MM.1S (cell line): ENCODE measurements at regions not wholly inside any gene's neighbourhood (a gene's known extent, or its start where the extent isn't known, plus 50 kb on each side); places are given as distances from the start of the nearest gene placed in this dataset.

Experiments used
- DNase-seq: peaks from one replicate; pipeline ENCODE4 v3.0.0-alpha.2; 2015
- H2AFZ ChIP-seq: fragments of 300-600 bp; sonication (generic); 2 replicates; pipeline ENCODE4 v1.6.0; 2016; ENCODE audit warnings: antibody characterized with exemption, low read length
- H3F3A ChIP-seq: fragments of 300-600 bp; sonication (generic); 2 replicates; pipeline ENCODE4 v1.6.1; 2016; ENCODE audit warnings: mild to moderate bottlenecking, antibody characterized with exemption, low read length, moderate library complexity, mixed read lengths; ENCODE audit not compliant: insufficient read depth
- H3K27ac ChIP-seq: fragments of 300-600 bp; sonication (generic); 2 replicates; pipeline ENCODE4 v1.5.1; 2016; ENCODE audit warnings: mild to moderate bottlenecking, low read length
- H3K27me3 ChIP-seq: fragments of 300-600 bp; sonication (generic); replicated peaks from 2 replicates; pipeline ENCODE4 v1.6.0; 2016; ENCODE audit warnings: low read length; ENCODE audit not compliant: insufficient read depth
- H3K36me3 ChIP-seq: fragments of 300-600 bp; sonication (generic); replicated peaks from 2 replicates; pipeline ENCODE4 v1.6.1; 2016; ENCODE audit warnings: mild to moderate bottlenecking, low read length, mixed read lengths; ENCODE audit not compliant: insufficient read depth
- H3K4me1 ChIP-seq: fragments of 300-600 bp; sonication (generic); 2 replicates; pipeline ENCODE4 v1.6.1; 2016; ENCODE audit warnings: low read length, mixed read lengths
- H3K4me2 ChIP-seq: fragments of 300-600 bp; sonication (generic); 2 replicates; pipeline ENCODE4 v1.6.0; 2016; ENCODE audit warnings: low read depth, low read length
- H3K4me3 ChIP-seq: fragments of 300-600 bp; sonication (generic); 2 replicates; pipeline ENCODE4 v1.5.1; 2016; ENCODE audit warnings: low read length, mixed read lengths
- H3K79me2 ChIP-seq: fragments of 300-600 bp; sonication (generic); 2 replicates; pipeline ENCODE4 v1.6.1; 2016; ENCODE audit warnings: mixed run types, low read length, mixed read lengths
- H3K9ac ChIP-seq: fragments of 300-600 bp; sonication (generic); 2 replicates; pipeline ENCODE4 v1.6.1; 2016; ENCODE audit warnings: low read length, mixed read lengths
- H3K9me2 ChIP-seq: fragments of 300-600 bp; sonication (generic); replicated peaks from 2 replicates; pipeline ENCODE4 v1.6.1; 2016; ENCODE audit warnings: mild to moderate bottlenecking, low read length, mixed read lengths; ENCODE audit not compliant: insufficient read depth
- H3K9me3 ChIP-seq: fragments of 300-600 bp; sonication (generic); replicated peaks from 2 replicates; pipeline ENCODE4 v1.6.1; 2016; ENCODE audit warnings: mild to moderate bottlenecking, low read length, mixed read lengths; ENCODE audit not compliant: insufficient read depth
- H4K20me1 ChIP-seq: fragments of 300-600 bp; sonication (generic); 2 replicates; pipeline ENCODE4 v1.6.1; 2016; ENCODE audit warnings: mild to moderate bottlenecking, low read length, moderate library complexity, mixed read lengths; ENCODE audit not compliant: insufficient read depth
- CTCF ChIP-seq: fragments of 300-600 bp; sonication (generic); IDR thresholded peaks from 2 replicates; pipeline ENCODE4 v1.5.1; 2016; ENCODE audit warnings: antibody characterized with exemption, low read length, mixed read lengths
- EZH2 ChIP-seq: fragments of 300-600 bp; sonication (generic); optimal IDR thresholded peaks from 2 replicates; pipeline ENCODE3; 2017; ENCODE audit warnings: low read depth, mild to moderate bottlenecking, antibody characterized with exemption, low read length, mixed read lengths
- EZH2phosphoT487 ChIP-seq: fragments of 300-600 bp; sonication (generic); IDR thresholded peaks from 2 replicates; pipeline ENCODE4 v1.6.1; 2018; ENCODE audit warnings: antibody characterized with exemption, low read length

DNA sequence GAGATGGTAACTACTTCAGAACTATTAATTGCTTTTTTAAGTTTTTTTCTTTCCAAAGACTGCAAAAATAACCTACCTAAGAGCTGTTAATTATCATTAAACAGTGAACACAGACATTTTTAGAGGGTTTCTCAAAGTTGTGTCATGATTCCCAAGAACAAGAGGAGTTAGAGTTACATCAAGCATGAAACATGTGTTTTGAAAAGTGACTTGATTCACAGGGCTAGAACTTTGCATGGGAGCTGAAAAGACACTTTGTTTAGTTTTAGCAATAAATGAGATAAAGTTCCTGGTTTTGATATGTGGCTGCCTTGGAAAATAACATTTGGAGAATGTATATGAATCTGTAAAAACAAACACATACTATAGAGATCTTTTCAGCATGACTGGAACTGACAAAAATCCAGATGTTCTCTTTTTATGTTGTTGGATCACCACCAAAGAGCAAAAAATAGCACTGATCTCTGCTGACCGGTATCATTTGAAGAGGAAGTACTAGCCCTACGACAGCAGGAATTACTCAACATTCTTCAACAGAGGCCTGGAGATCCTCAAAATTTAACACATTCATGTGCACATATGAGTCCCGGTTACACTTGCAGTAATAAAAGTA, 173.0 kb upstream of the PCDH18 start:
- TF ChIP-seq CTCF = no peak

DNA sequence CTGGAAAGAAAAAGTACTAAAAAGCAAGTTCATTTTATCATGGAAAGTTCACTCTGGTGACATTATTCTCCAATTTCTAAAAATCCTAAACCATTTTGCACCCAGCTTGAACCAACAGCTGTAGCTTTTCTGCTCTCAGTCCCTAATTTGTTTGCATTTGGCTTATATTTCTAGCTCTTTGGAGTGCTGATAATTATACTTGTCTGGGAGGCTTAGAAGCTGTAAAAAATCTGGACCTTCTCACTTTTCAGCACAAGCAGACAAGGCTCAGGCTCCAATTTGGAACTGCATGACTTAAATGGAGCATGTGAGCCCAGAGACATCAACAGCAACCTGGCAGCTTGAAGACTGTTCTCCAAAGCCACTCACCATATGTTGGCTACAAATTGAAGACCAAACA, 170.9 kb upstream of the PCDH18 start:
- DNase-seq = no peak
- no peaks in the 10 kb centered on the region for H3K36me3 ChIP-seq
- H3K79me2 ChIP-seq = no peaks in the 10 kb centered on the region
- no peak overlapping the region for H3K4me2 ChIP-seq
- no peak overlapping the region for H3K9ac ChIP-seq
- no peaks in the 10 kb centered on the region for H4K20me1 ChIP-seq
- no peaks in the 10 kb centered on the region for H3K9me3 ChIP-seq
- no peaks in the 10 kb centered on the region for H3K4me1 ChIP-seq
- no peak overlapping the region for H2AFZ ChIP-seq
- H3K4me3 ChIP-seq = no peak overlapping the region
- H3K9me2 ChIP-seq = no peaks in the 10 kb centered on the region
- H3K27me3 ChIP-seq = no peaks in the 10 kb centered on the region
- no peak for TF ChIP-seq EZH2
- TF ChIP-seq CTCF = no peak
- TF ChIP-seq EZH2phosphoT487 = no peak
- H3K27ac ChIP-seq = no peak overlapping the region
- no peaks in the 10 kb centered on the region for H3F3A ChIP-seq

More for the DNA sequence above, 173.0 kb upstream of the PCDH18 start:
- no peaks in the 10 kb centered on the region for H3K9me3 ChIP-seq
- H3K4me3 ChIP-seq = no peak overlapping the region
- no peak overlapping the region for H2AFZ ChIP-seq
- no peaks in the 10 kb centered on the region for H3K27me3 ChIP-seq
- no peaks in the 10 kb centered on the region for H3F3A ChIP-seq
- no peak overlapping the region for H3K9ac ChIP-seq
- H3K79me2 ChIP-seq = no peaks in the 10 kb centered on the region
- H4K20me1 ChIP-seq = no peaks in the 10 kb centered on the region
- no peak for DNase-seq
- H3K9me2 ChIP-seq = no peaks in the 10 kb centered on the region
- H3K4me1 ChIP-seq = no peaks in the 10 kb centered on the region
- H3K36me3 ChIP-seq = no peaks in the 10 kb centered on the region
- H3K4me2 ChIP-seq = no peak overlapping the region
- H3K27ac ChIP-seq = no peak overlapping the region

DNA sequence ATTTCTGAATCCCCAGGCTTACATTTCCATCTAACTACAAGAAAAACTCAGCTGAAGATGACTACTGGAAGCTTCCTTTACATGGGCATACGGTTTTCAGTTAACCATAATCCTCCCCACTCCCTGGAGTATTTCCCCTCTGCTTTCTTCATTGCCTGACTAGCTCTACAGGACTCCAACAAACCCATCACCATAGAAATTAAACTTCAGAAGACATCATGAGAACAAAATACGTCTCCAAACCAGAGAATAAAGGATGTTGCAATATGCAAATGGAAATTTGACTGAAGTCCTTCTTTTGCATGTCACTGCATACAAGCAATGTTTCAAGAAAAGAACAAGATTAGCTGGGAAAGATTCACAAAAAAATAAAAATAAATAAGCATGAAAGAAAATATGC, 170.2 kb upstream of the PCDH18 start:
- no peak for TF ChIP-seq EZH2
- TF ChIP-seq EZH2phosphoT487 = no peak
- TF ChIP-seq CTCF = no peak
- Histone ChIP-seq H3K27ac (no peak overlapping the region), H3K4me1 (no peaks in the 10 kb centered on the region), H3K79me2 (no peaks in the 10 kb centered on the region), H3K36me3 (no peaks in the 10 kb centered on the region), H2AFZ (no peak overlapping the region), H3K9me3 (no peaks in the 10 kb centered on the region), H3F3A (no peaks in the 10 kb centered on the region), H3K4me2 (no peak overlapping the region), H4K20me1 (no peaks in the 10 kb centered on the region), H3K27me3 (no peaks in the 10 kb centered on the region), H3K9me2 (no peaks in the 10 kb centered on the region), H3K9ac (no peak overlapping the region), H3K4me3 (no peak overlapping the region)
- no peak for DNase-seq
